Sigmoid colon (tissue), 4 donors: ENCODE measurements at regions not wholly inside any gene's neighbourhood (a gene's known extent, or its start where the extent isn't known, plus 50 kb on each side); places are given as distances from the start of the nearest gene placed in this dataset.

Source experiments
- EP300 ChIP-seq, 4 donors: sonication (generic); formaldehyde crosslinking; IDR thresholded peaks; one replicate each; pipeline ENCODE4 v1.6.1; 2017; ENCODE audit warnings: antibody characterized with exemption in 4 of 4
- POLR2A ChIP-seq, 2 donors: fragments of 450-650 bp; IDR thresholded peaks; one replicate each; pipeline ENCODE4 v1.6.1; 2016; ENCODE audit warnings: antibody characterized with exemption in 2 of 2, mild to moderate bottlenecking in 2 of 2, moderate library complexity in 2 of 2
- TF ChIP-seq, protein P1 (sequence below), 4 experiments: fragments of 450-650 bp in 3 of 4; fragments of 200-600 bp in 1 of 4; IDR thresholded peaks; one replicate each; pipeline ENCODE4 v1.5.1; 2016 to 2019; ENCODE audit warnings: antibody characterized with exemption in 4 of 4, mild to moderate bottlenecking in 3 of 4, moderate library complexity in 2 of 4

DNA sequence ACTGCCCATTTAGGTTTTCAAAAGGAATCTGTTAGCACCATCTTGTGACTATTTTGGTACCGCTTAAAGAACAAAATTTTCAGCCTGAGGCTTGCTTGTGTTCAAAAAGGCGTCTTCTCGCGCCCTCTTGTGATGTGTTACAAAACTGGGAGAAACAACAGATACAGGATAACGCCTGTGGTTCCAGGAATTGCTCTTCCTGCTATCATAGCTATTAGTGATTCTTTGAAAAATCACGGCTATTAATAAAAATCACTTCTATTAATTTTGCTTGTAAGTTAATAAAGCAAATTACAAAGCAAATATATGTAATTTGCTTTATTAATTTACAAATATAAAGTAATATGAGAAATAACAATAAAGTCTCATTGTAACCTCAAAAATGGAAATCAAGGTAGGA is 82.2 kb upstream of the ABCD3 start:
- TF ChIP-seq, protein P1, sequence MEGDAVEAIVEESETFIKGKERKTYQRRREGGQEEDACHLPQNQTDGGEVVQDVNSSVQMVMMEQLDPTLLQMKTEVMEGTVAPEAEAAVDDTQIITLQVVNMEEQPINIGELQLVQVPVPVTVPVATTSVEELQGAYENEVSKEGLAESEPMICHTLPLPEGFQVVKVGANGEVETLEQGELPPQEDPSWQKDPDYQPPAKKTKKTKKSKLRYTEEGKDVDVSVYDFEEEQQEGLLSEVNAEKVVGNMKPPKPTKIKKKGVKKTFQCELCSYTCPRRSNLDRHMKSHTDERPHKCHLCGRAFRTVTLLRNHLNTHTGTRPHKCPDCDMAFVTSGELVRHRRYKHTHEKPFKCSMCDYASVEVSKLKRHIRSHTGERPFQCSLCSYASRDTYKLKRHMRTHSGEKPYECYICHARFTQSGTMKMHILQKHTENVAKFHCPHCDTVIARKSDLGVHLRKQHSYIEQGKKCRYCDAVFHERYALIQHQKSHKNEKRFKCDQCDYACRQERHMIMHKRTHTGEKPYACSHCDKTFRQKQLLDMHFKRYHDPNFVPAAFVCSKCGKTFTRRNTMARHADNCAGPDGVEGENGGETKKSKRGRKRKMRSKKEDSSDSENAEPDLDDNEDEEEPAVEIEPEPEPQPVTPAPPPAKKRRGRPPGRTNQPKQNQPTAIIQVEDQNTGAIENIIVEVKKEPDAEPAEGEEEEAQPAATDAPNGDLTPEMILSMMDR (IDR thresholded peaks at IDR 0.05): peak; percentile 83 to 93 (median 86)
- no peak for TF ChIP-seq POLR2A (IDR thresholded peaks at IDR 0.05)
- no peak for TF ChIP-seq EP300 (IDR thresholded peaks at IDR 0.05)
